AG04450 (cell line): ENCODE measurements at regions not wholly inside any gene's neighbourhood (a gene's known extent, or its start where the extent isn't known, plus 50 kb on each side); places are given as distances from the start of the nearest gene placed in this dataset.
"Not testable (repeated sequence)": the region's sequence is repeated elsewhere in the genome, so short reads cannot be mapped to it uniquely, and the experiment has no call there.

Experiments used
- CTCF ChIA-PET: fragments of 300-600, 350-600 bp; formaldehyde crosslinking; extraction: SDS; loops from one replicate; lab custom pipeline; 2022; ENCODE audit warnings: antibody characterized with exemption, inconsistent platforms; lab: Charles Lee
- POLR2A ChIA-PET: fragments of 350-600 bp; formaldehyde crosslinking; extraction: SDS; loops from one replicate; lab custom pipeline; 2021; ENCODE audit warnings: antibody characterized with exemption, inconsistent platforms; lab: Yijun Ruan, JAX
- DNase-seq: peaks from one replicate; pipeline ENCODE4 v3.0.0-alpha.2; 2011; ENCODE audit warnings: low read depth, low spot score
- H3K27ac ChIP-seq: one replicate; pipeline ENCODE4 v1.5.1; 2012; ENCODE audit warnings: low read depth, low read length, control low read depth
- H3K27me3 ChIP-seq: one replicate; pipeline ENCODE4 v1.6.0; 2012; ENCODE audit warnings: low read length; ENCODE audit not compliant: control insufficient read depth, insufficient read depth
- H3K4me3 ChIP-seq: 2 replicates; pipeline ENCODE4 v1.5.1; 2011; ENCODE audit warnings: mild to moderate bottlenecking, low read depth, low read length, control low read depth
- H3K9me3 ChIP-seq: 2 replicates; pipeline ENCODE4 v1.5.1; 2012; ENCODE audit warnings: low read length; ENCODE audit not compliant: control insufficient read depth, insufficient read depth
- CTCF ChIP-seq: IDR thresholded peaks from 2 replicates; pipeline ENCODE4 v1.5.1; 2011; ENCODE audit warnings: low read depth, low read length, control low read depth, inconsistent platforms

DNA sequence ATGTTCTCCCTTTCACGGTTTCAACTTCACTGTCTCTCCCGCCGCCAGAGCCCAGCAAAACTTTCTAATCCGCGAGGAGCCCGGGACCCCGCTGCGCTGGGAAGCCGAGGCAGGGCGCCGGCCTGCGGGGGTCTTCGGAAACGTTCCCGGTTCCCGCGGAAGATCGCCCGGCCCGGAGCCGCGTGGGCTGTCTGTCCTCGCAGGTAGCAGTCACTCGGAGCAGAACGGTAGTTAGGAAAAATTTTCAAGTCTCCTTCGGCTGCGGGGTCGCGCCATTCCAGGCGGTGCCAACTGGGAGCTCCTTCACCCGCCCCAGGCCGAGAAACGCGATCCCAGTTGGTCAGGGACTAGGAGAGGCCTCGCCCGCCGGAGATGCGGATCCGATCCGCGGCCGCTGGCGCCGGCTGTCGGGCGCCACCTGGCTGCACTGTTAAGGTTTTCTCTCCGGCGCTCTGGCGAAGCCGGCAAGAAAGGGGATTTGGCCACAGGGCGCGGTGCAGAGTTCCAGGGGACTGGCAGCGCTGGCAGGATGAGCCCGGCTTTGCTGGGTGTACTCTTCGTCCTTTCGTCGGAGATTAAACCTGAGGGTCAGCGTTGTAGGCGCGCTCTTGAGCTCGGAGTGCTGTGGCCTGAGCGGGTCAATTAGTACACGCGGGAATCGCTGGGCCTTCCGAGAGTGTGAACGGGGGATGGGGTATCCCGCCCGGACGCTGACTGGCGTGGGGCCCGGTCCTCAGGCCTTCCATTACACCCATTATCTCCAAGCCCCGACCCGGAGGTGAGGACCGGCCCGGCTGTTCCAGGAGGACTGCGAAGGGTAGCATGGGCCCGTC lies 135.4 kb downstream of the KCNJ12 start:
- Histone ChIP-seq H3K9me3 (no peaks in the 10 kb centered on the region), H3K27me3 (peaks cover 24% of the 10 kb centered on the region), H3K4me3 (peak overlapping the region; percentile 62), H3K27ac (no peak overlapping the region)
- ChIA-PET POLR2A (interaction anchor here (0.6 kb wide), 1 partner anchor 286 kb away, joined by 5 read pairs; no protein-coding TSS in a partner anchor), CTCF (interaction anchor here (0.6 to 5.8 kb wide), 50 partner anchors 10 to 462 kb away, joined by 3 to 120 read pairs (median 4); partner anchors contain the start of genes DHRS7B and NATD1)
- peak; percentile 21 for DNase-seq
- TF ChIP-seq CTCF = peak; percentile 75

GRCh38 chr17:21512307-21513011 lies 136.3 kb downstream of the KCNJ12 start:
- no peaks in the 10 kb centered on the region for H3K9me3 ChIP-seq
- no peak for DNase-seq
- POLR2A ChIA-PET = interaction anchor here (0.6 to 1.3 kb wide), 2 partner anchors 55 to 286 kb away, joined by 5 read pairs; no protein-coding TSS in a partner anchor
- peak overlapping the region; percentile 22; the same call in 1 of the 2 replicates for H3K4me3 ChIP-seq
- no peak for TF ChIP-seq CTCF
- H3K27ac ChIP-seq = no peak overlapping the region
- H3K27me3 ChIP-seq = peaks cover 23% of the 10 kb centered on the region
- CTCF ChIA-PET = interaction anchor here (0.6 to 5.8 kb wide), 42 partner anchors 11 to 481 kb away, joined by 3 to 120 read pairs (median 6); partner anchors contain the start of gene DHRS7B

DNA sequence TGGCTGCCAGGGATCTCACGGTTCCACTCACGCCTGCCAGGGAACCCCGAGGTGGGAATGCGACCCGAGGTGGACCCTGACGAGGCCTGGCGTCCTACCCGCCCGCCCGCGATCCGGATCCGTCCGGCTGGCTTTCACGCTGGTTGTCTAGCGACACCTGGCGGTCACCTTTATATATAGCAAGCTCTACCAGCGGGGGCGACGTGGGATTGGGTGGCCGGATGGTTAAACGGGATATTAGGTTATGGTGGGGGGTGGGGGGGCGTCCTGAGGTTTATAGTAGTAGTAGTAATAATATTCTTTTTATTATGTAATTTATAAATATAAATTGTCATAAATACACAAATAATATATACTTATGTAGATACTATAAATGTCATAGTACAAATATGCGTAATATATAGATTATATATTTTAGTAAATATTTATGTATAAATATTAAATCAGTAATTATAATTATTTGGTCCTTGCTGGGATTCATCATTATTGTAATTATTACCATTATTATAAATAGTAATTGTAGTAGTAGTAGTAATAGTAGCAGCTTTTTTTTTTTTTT lies 136.9 kb downstream of the KCNJ12 start:
- Histone ChIP-seq H3K9me3 (no peaks in the 10 kb centered on the region), H3K27me3 (peaks cover 22% of the 10 kb centered on the region), H3K4me3 (peak overlapping the region; percentile 22; the same call in 1 of the 2 replicates), H3K27ac (no peak overlapping the region)
- POLR2A ChIA-PET = interaction anchor here (1.3 kb wide), 1 partner anchor 56 kb away, joined by 5 read pairs; no protein-coding TSS in a partner anchor
- DNase-seq = peak; percentile 20
- TF ChIP-seq CTCF = peak; percentile 75
- CTCF ChIA-PET = interaction anchor here (0.6 to 5.8 kb wide), 28 partner anchors 12 to 482 kb away, joined by 3 to 120 read pairs (median 8); partner anchors contain the start of gene DHRS7B

DNA sequence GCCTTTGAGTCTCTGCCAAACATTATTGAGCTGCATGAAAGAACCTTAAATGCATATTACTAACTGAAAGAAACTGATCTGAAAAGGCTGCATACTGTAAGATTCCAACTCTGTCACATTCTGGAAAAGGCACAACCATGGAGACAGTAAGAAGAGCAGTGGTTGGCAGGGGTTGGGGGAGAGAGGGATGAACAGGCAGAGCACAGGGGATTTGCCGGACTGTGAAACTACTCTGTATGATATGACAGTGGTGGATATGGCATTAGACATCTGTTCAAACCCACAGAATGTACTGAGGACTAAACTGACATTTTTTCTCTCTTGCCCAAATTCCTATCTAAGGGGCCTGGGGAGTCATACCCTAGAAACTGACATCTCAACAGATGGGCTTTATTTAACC lies 138.4 kb downstream of the KCNJ12 start:
- CTCF ChIA-PET = interaction anchor here (1.2 to 5.8 kb wide), 5 partner anchors 10 to 385 kb away, joined by 4 to 120 read pairs (median 60); partner anchors contain the start of gene DHRS7B
- H3K27ac ChIP-seq, H3K4me3 ChIP-seq, POLR2A ChIA-PET, H3K9me3 ChIP-seq, DNase-seq: not testable (repeated sequence)
- H3K27me3 ChIP-seq = peaks cover 16% of the 10 kb centered on the region
